ENCODE measurements at regions not wholly inside any gene's neighbourhood (a gene's known extent, or its start where the extent isn't known, plus 50 kb on each side); places are given as distances from the start of the nearest gene placed in this dataset.

DNA sequence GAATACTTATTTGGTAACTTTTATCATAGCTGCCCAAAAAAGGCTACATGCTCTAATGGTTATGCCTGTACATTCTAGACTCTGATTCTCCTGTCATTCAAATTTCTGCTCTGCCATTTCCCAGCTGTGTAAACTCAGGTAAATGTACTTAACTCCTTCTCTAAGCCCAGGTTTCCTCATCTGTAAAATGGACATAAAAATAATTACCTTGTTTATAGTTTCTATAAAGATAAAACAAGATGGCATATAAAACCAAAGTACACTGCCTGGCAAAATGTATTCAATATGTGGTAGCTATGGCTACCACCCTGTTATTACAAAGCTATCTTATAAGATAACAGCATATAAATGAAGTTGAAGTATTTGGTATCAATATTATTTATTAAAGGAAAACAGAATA is 158.8 kb downstream of the PPARGC1A start:
- TF ChIP-seq CTCF (IDR thresholded peaks at IDR 0.05) = no peak
- no peak for TF ChIP-seq TCF7L2 (IDR thresholded peaks at IDR 0.05; ENCODE audit: low read depth, low read length)
- TF ChIP-seq REST (IDR thresholded peaks at IDR 0.05; ENCODE audit: insufficient read depth in 1 of 2, low read depth in 2 of 2, low read length in 1 of 2) = no peak
- TF ChIP-seq POLR2AphosphoS5 (IDR thresholded peaks at IDR 0.05; ENCODE audit: low read depth, low read length) = no peak
